Endodermal cell (in vitro differentiated cells): ENCODE measurements at regions not wholly inside any gene's neighbourhood (a gene's known extent, or its start where the extent isn't known, plus 50 kb on each side); places are given as distances from the start of the nearest gene placed in this dataset.

Experiments
- DNase-seq: peaks from one replicate; pipeline ENCODE4 v3.0.0-alpha.2; 2017
- H3K27ac ChIP-seq: 2 replicates; pipeline ENCODE4 v1.5.1; 2013; ENCODE audit warnings: mild to moderate bottlenecking, low read depth, low read length, moderate library complexity
- H3K27me3 ChIP-seq: 2 replicates; pipeline ENCODE4 v1.6.1; 2013; ENCODE audit warnings: mild to moderate bottlenecking, low read length, moderate library complexity; ENCODE audit not compliant: insufficient read depth, control insufficient read depth, poor library complexity, severe bottlenecking
- H3K36me3 ChIP-seq: 2 replicates; pipeline ENCODE4 v1.7.0; 2013; ENCODE audit warnings: mild to moderate bottlenecking, low read length, moderate library complexity; ENCODE audit not compliant: control insufficient read depth, insufficient read depth
- H3K4me1 ChIP-seq: one replicate; pipeline ENCODE4 v1.7.0; 2013; ENCODE audit warnings: low read length; ENCODE audit not compliant: control insufficient read depth, insufficient read depth
- H3K4me3 ChIP-seq: 2 replicates; pipeline ENCODE4 v1.5.1; 2013; ENCODE audit warnings: mild to moderate bottlenecking, low read length, moderate library complexity
- H3K9ac ChIP-seq: 2 replicates; pipeline ENCODE4 v1.6.1; 2013; ENCODE audit warnings: mild to moderate bottlenecking, low read length, moderate library complexity; ENCODE audit not compliant: poor library complexity, severe bottlenecking; ENCODE audit errors: extremely low read depth
- H3K9me3 ChIP-seq: 2 replicates; pipeline ENCODE4 v1.6.1; 2013; ENCODE audit warnings: mild to moderate bottlenecking, low read length, moderate library complexity; ENCODE audit not compliant: control insufficient read depth
- H3K27ac Mint-ChIP-seq: 2 replicates; pipeline ENCODE4 v1.8.0; 2020; ENCODE audit warnings: mixed read lengths
- H3K27me3 Mint-ChIP-seq: 2 replicates; pipeline ENCODE4 v1.8.0; 2021; ENCODE audit warnings: mild to moderate bottlenecking, mixed read lengths; ENCODE audit not compliant: insufficient read depth
- H3K36me3 Mint-ChIP-seq: 2 replicates; pipeline ENCODE4 v1.8.0; 2020; ENCODE audit warnings: low read depth, mixed read lengths
- H3K4me1 Mint-ChIP-seq: 2 replicates; pipeline ENCODE4 v1.8.0; 2020; ENCODE audit warnings: mixed read lengths
- H3K4me3 Mint-ChIP-seq: 2 replicates; pipeline ENCODE4 v1.8.0; 2020; ENCODE audit warnings: mild to moderate bottlenecking, moderate library complexity, mixed read lengths
- H3K9me3 Mint-ChIP-seq: 2 replicates; pipeline ENCODE4 v1.8.0; 2020; ENCODE audit warnings: mild to moderate bottlenecking, mixed read lengths
- WGBS, 2 experiments: methylation state at CpG; one replicate each; pipeline versions ENCODE4 v1.1.5 to v1.1.7; 2013; ENCODE audit warnings: missing lambda C conversion rate in 2 of 2, mixed read lengths in 1 of 2; ENCODE audit not compliant: insufficient coverage in 1 of 2, insufficient read length in 1 of 2; 5-methylcytosine and 5-hydroxymethylcytosine counted together
- TF ChIP-seq, protein P1 (sequence below): fragments of 200-600 bp; sonication (generic); conservative IDR thresholded peaks from 2 replicates; pipeline ENCODE4 v1.5.0; 2021; ENCODE audit warnings: antibody characterized with exemption, mild to moderate bottlenecking

- Mint-ChIP-seq H3K4me3 (no peak overlapping the region), H3K27ac (no peak overlapping the region), H3K27me3 (peaks cover 2% of the 10 kb centered on the region), H3K36me3 (no peaks in the 10 kb centered on the region), H3K9me3 (no peaks in the 10 kb centered on the region), H3K4me1 (peaks cover 40% of the 10 kb centered on the region)
- Histone ChIP-seq H3K36me3 (no peaks in the 10 kb centered on the region), H3K27ac (no peak overlapping the region), H3K4me1 (peaks cover 7% of the 10 kb centered on the region), H3K4me3 (no peak overlapping the region), H3K9ac (no peak overlapping the region), H3K27me3 (no peaks in the 10 kb centered on the region), H3K9me3 (no peaks in the 10 kb centered on the region)
- TF ChIP-seq, protein P1, sequence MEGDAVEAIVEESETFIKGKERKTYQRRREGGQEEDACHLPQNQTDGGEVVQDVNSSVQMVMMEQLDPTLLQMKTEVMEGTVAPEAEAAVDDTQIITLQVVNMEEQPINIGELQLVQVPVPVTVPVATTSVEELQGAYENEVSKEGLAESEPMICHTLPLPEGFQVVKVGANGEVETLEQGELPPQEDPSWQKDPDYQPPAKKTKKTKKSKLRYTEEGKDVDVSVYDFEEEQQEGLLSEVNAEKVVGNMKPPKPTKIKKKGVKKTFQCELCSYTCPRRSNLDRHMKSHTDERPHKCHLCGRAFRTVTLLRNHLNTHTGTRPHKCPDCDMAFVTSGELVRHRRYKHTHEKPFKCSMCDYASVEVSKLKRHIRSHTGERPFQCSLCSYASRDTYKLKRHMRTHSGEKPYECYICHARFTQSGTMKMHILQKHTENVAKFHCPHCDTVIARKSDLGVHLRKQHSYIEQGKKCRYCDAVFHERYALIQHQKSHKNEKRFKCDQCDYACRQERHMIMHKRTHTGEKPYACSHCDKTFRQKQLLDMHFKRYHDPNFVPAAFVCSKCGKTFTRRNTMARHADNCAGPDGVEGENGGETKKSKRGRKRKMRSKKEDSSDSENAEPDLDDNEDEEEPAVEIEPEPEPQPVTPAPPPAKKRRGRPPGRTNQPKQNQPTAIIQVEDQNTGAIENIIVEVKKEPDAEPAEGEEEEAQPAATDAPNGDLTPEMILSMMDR: no peak
- peak; percentile 53 for DNase-seq
- WGBS, 2 experiments: 73 to 85% methylated on average over 2 to 5 of the region's 5 CpGs
Observed at GRCh38 chr2:42957861-42958301, 165.5 kb upstream of the HAAO start.

DNA sequence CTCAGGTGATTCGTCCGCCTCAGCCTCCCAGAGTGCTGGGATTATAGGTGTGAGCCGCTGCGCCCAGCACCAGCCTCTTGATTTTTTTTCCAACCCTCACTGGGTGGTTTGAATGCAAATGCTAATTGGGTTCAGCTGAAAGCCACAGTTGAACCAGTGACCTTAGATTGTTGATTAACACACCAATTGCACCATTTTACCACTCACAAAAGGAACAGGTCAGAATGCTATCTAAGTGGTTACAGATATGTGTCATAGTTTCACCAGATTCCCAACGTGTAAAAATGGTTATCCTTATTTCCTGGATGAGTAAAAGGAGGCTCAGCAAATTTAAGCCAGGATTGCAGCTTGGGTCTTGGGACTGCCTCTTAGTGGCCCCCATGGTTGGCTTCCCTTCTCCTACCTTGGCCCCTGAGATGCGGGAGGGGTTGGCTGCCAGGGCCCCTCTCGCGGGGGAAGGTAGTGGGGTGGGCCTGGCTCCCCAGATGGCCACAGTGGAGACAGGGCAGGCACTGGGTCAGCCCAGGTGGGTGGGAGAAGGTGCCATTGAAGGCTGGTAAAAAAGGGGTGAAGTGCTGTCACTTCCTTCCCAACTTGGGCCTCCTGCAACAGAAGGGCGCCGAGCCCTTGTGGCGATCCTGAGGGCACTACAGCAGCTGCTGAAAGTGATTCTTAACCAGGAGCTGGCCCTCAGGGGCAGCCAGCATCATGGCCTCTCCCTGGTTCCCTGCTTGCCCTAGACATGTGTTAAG is 164.9 kb upstream of the HAAO start:
- H3K27me3 Mint-ChIP-seq: peaks cover 2% of the 10 kb centered on the region
- H3K36me3 ChIP-seq: no peaks in the 10 kb centered on the region
- H3K36me3 Mint-ChIP-seq: no peaks in the 10 kb centered on the region
- no peak for DNase-seq
- H3K9me3 ChIP-seq: no peaks in the 10 kb centered on the region
- H3K27ac Mint-ChIP-seq: no peak overlapping the region
- no peak overlapping the region for H3K27ac ChIP-seq
- TF ChIP-seq, protein P1: peak; percentile 24
- no peak overlapping the region for H3K4me3 Mint-ChIP-seq
- H3K9me3 Mint-ChIP-seq: no peaks in the 10 kb centered on the region
- peaks cover 3% of the 10 kb centered on the region for H3K4me1 ChIP-seq
- H3K4me3 ChIP-seq: no peak overlapping the region
- no peaks in the 10 kb centered on the region for H3K27me3 ChIP-seq
- WGBS, 2 experiments: 78 to 83% methylated on average over 4 to 11 of the region's 11 CpGs
- H3K9ac ChIP-seq: no peak overlapping the region
- peaks cover 34% of the 10 kb centered on the region for H3K4me1 Mint-ChIP-seq

GRCh38 chr2:42954227-42954962 is 162.0 kb upstream of the HAAO start:
- peaks cover 2% of the 10 kb centered on the region for H3K4me1 ChIP-seq
- no peak overlapping the region for H3K4me3 ChIP-seq
- TF ChIP-seq, protein P1: no peak
- Mint-ChIP-seq H3K36me3 (no peaks in the 10 kb centered on the region), H3K4me3 (no peak overlapping the region), H3K9me3 (no peaks in the 10 kb centered on the region), H3K4me1 (peaks cover 22% of the 10 kb centered on the region), H3K27me3 (no peaks in the 10 kb centered on the region), H3K27ac (no peak overlapping the region)
- H3K27ac ChIP-seq: no peak overlapping the region
- 91 to 93% methylated on average over 13 of the region's 13 CpGs for WGBS, 2 experiments
- DNase-seq: no peak
- H3K36me3 ChIP-seq: no peaks in the 10 kb centered on the region
- H3K9ac ChIP-seq: no peak overlapping the region
- H3K27me3 ChIP-seq: no peaks in the 10 kb centered on the region
- no peaks in the 10 kb centered on the region for H3K9me3 ChIP-seq
